Superior temporal gyrus (tissue), 1 donor: ENCODE measurements at regions not wholly inside any gene's neighbourhood (a gene's known extent, or its start where the extent isn't known, plus 50 kb on each side); places are given as distances from the start of the nearest gene placed in this dataset.

ENCODE experiments used
- DNase-seq: peaks from one replicate; pipeline ENCODE4 v3.0.0-alpha.2; 2016; ENCODE audit errors: extremely low spot score

DNA sequence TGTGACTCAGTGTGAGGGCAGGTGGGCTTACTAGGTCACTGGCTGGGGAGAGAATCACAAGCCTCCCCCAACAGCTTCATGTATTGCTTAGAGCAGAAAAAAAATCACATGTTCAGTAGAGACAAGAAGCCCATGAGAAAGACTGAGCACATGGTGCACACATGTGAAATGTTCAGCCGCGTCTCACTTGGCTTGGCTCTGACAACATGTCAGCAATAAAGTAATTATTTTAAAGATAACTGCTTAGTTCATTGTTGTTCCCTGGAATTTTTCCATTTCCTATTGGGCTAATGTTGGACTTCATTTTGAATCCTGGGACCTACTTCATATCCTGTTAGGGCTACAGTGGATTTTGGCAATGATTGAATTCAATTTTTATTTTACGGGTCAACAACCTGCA, 222.6 kb downstream of the C6orf118 start:
- no peak for DNase-seq

DNA sequence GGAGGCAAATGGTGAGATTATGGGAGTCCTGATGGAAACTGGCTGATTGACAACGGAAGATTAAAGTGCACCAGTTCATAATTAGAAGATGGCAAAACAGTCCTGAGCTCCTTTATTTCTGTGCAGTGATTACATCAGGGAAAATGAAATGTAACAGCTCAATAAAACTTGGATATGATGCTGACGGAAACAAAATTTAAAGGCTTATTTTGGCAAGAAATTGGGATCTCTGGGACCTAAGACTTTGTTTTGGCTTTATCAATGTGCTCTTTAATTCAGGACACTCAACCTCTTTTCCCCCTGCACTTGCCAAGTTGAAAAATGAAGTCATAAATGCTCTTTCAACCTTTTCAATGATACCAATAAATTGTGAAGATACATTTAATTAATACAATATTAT, 226.8 kb downstream of the C6orf118 start:
- no peak for DNase-seq

DNA sequence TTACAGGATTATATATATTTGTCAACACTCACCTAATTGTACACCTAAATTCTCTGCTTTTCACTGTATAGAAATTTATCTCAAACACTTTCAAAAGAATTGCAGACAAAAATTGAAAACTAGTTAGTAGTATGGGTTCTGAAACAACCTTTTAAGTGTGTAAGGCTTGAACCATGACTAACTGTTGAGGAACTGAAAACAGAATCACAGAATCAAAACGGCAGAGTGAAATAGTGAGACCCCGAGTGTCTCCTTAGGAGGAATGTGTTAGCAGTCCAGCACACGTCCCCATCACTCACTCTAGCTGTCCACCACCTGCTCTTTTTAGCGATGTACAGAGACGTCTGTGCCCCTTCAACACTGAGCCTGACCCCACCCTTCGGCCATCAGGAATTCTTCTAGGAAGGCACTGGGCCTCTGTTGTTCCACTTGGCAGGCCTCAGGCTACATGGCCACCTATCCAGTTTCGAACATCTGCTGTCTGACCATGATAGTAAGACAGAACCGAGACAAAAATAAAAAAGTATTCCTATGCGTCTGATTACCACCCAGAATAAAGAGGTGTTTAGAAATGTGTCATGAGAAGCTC, 227.4 kb downstream of the C6orf118 start:
- no peak for DNase-seq

DNA sequence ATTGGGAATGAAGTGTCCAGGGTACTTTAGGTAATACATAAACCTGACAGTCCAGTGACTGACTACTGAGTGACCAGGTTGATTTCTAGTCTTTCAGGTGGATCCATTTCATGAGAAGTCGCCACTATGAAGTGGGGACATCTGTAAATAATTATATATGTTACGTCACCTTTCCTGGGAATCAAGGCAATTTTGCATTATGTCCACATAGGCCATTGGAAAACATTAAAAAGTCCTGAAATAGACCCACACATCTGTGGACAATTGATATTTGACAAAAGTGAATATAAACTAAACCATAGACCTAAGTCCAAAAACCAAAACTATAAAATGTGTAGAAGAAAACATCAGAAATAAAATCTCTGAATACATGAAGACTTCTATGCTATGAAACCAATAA, 231.5 kb downstream of the C6orf118 start:
- no peak for DNase-seq

DNA sequence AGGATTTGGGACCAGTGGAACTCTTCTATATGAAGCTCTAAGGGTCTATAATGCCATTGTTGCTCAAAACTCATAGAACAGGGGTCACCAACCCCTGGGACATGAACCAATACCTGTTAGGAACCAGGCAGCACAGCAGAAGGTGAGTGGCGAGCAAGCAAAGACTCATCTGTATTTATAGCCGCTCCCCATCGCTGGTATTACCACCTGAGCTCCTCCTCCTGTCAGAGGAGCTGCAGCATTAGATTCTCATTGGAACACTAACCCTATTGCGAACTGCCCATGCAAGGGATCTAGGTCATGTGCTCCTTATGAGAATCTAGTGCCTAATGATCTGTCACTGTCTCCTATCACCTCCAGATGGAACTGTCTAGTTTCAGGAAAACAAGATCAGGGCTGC, 237.5 kb downstream of the C6orf118 start:
- no peak for DNase-seq

DNA sequence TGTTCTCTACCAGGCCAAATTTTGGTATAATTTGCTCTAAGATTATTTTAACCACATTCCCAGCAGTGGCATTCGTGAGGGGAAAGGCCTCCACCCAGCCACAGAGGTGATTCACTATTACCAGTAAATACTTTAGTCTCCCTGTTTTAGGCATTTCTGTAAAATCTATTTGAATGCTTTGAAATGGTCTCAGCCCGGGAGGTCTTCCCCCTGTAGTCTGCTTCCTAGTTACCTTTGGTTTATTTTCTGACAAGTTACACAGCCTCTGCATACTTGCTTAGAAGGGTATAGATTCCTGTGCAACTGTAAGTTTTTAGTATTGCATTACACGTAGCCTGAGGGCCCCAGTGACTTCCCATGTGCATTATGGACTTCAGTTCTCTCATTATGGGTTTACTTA, 248.7 kb downstream of the C6orf118 start:
- no peak for DNase-seq

DNA sequence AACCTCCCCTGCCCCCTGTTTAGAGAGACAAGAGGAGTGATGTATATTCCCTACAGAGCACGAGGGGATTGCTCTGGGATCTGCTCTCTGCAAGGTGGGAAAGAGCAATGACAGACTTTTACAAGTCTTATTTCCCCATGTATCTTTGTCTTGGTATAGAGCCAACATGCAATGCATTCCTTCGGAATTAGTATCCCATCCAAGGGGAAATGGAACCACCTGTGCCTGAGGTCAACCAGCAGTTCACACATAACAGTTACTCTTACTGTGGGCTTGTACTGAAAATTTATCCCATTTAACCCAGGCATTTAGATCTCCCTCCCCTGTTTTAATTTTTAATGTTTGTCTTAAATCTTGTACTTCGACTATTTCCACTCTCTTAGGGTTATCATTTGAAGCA, 250.4 kb downstream of the C6orf118 start:
- no peak for DNase-seq

DNA sequence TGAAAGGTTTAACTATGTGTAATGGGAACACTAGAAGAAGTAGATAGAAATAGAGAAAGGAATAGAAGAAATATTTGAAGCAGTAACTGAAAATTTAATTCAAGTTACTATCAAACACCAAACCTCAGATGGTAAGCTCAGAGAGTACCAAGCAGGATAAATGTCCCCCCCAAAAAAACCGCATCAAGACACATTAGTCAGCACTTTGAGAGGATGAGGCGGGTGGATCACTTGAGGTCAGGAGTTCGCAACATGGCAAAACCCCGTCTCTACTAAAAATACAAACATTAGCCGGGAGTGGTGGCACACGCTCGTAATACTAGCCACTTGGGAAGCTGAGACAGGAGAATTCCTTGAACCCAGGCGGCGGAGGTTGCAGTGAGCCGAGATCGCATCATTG, 253.1 kb downstream of the C6orf118 start:
- no peak for DNase-seq

DNA sequence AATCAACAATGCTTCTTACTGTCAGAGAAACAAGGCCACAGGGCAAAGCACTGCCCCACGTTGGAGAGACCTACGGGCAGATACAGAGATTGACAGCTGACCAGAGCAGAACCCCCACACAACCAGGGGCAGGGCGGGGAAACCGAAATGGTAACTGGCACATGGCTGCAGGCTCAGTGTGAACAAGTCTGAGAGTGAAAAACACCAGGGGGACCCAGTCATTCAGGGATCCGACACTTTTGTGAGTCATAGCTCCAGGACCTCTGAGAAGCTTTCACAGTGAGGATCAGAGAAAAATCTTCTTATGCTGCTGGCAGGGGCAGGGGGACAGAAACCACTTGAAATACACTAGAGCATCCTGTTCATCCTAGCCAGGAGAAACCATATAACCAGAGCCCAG, 254.2 kb downstream of the C6orf118 start:
- DNase-seq: peak; percentile 21

DNA sequence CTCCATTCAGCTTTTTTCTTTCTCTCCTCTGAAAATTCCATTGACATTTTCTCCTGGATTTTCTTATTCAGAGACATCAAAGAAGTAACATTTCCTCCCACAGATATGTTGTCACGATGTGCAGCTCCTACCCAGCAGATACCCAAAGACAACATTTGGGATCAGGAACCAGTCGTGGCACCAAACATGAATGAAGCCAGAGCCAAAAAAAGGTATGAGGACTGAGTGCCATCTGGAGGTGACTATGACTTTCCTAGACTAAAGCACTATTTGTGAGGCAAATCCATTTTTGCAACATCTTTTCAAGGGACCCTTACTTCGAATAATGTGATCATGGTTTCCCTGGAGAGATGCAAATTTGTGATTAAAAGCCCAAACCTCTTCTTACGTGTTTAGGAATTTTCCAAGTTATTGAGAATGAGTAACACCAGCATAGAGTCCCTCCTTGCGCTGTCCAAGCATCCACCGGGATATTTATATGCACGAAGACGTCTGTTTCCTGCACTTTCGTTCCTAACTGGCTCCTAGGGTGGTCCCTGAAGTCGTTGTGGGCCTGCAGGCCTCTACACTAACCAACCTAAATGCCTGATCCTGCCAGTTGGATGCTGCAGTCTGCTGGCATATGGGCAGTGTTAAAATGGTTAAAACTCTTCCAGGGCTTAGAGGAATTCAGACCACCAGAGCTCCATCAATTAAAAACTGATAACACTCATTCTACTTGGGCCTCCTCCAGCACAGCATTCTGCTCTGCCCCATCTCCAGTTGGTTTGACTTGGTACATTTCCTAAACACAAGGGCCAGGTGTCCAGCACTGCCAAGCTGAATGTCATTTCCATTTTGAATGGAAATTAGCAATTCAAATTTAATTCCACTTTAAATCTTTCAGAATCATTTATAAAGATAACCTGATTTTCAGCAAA, 256.6 kb downstream of the C6orf118 start:
- DNase-seq: no peak

DNA sequence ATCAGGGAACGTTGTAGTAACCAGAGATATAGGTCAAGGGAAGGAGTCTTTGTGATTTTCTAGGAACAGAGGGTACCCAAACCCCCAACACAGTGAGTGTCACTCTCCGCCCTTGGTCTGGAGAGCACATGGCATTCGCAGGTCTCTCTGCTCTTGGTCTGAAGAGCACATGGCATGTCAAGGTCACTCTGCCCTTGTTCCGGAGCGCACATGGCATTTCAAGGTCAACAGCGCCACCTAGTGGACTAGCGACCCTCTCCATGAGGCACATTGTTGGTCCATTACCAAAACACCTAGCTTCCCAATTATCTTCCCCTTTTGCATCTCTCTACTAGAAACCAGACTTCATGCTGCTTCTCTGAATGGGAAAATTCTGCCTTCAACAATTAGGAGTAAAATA, 260.0 kb downstream of the C6orf118 start:
- DNase-seq: no peak

DNA sequence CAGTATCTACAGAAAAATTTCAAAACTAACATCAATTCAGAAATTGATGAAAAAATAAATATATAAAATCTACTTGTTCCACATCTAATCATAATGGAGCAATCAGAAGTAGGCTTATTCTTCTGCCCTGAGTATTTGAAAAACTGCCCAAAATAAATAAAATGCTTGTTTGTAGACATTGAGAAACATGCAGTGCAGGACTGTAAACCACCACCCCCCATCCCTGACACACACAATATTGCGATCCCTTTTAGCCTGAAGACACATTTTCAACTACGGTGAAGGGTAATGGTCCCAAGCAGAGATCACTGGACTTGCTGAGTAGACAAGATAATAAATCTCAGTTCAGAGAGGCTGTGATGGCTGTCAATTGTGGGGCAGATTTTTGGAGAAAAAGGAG, 261.5 kb downstream of the C6orf118 start:
- DNase-seq: no peak

DNA sequence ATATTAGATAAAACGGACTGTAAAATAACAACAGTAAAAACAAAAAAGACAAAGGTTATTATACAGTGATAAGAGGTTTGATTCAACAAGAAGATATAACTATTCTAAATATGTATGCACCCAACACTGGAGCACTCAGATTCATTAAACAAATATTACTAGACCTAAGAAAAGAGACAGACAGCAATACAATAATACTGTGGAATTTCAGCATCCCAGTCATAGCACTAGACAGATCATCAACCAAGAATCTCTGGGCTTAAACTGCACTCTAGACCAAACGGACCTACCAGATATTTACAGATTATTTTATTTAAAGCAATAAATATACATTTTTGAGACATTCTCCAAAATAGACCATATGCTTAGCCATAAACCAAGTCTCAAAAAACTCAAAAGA, 263.8 kb downstream of the C6orf118 start:
- no peak for DNase-seq

DNA sequence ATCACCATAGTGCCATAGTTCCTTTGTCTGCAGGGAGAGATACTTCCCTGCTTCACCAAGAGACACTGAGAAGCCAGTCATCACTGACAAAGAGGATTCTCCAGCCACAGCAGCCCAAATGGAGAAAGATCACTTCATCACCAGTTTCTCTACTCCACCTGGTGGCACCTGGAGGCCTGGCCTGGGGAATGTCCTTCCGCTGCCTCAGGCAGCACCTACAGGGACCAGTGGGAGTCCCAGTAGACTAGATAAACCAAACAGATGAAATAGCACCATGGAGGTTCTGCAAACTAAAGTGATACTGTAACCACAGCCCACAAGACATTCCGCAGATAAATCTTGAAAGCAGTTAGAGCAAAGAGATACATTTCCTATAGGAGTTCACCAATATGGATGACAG, 266.5 kb downstream of the C6orf118 start:
- DNase-seq: no peak

DNA sequence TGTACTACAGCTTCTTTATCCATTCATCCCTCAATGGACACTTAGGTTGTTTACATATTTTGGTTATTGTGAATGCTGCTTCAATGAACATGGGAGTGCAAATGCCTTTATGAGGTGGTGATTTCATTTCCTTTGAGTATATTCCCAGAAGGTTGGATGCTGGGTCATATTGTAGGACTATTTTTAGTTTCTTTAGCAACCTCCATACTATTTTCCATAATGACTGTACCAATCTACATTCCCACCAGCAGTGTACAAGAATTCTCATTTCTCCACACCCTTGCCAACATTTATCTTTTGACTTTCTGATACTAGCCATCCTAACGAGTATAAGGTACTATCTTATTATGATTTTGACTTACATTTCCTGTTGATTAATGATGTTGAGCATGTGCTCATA, 269.0 kb downstream of the C6orf118 start:
- DNase-seq: no peak

DNA sequence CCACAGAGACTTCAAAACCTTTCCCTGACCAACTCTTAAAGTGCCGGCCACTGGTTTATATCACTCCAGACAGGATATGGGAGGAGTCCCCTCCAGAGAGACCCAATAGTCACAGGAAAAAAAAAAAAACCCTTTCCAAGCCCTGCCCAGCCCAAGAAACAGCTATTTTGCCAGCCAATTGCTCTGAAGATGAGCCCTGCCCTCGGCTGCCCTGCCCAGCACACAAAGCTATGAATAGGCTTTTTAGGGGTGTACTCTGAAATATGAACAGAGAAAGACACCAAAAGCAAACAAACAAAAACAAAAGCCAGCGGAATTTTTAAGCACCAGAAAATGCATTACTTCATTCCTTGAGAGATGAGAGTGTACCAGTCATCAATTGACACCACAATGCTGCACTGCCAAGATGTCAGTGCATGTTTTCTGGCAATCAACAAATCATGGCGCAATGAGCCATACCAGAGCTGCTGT, 275.1 kb downstream of the C6orf118 start:
- no peak for DNase-seq

DNA sequence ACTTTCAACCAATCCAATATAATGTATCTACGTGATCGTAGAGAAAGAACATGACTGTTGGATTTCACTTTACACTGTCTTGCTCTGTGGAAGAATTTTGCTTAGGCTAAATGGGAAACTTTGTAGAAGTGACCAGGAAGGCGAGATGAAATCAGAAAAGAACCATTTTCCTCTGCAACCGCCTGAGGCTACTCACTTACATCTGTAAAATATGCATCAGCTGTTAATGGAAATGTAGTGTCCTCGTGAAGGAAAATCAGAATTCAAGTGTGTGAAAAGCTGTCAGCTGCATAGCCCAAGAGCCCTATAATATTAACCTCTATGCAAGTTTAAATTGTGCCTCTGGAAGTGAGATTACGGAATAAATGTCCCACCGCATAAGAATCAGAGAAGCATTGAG, 277.9 kb downstream of the C6orf118 start:
- DNase-seq: no peak

DNA sequence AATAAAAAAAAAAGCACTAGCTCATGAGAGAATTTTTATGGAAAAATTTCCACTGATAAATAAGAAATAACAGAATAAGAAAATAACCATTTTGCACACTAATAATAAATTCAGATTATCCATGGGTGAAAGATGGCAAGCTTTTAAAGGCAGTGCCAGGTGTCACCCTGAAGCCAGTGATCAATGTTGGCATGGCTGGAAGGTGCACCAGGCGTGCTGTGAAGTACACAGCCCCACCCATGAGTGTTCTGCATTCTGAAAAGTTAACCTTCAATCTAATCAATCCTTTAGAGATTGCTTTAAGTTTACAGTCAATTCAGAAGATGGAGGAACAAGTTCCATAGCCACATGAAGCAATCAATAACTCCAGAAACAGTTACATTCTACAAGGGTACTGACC, 284.4 kb downstream of the C6orf118 start:
- no peak for DNase-seq

DNA sequence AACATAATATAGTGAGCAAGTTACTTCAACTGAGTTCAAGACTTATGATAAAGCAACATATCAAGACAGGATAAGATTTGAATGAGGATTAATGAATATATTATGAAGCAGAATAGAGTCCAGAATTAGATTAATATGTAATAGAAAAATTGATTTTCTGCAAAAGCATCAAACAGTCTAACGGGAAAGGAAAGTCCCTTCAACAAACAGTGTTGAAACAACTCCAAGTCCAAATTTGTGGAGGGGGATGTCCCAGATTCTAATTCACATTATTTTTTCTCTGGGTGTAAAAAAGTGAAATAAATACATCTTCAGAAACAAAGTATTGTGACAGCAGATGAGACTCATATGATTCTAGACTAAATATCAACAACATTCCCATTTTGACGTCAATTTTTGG, 289.7 kb downstream of the C6orf118 start:
- DNase-seq: no peak

DNA sequence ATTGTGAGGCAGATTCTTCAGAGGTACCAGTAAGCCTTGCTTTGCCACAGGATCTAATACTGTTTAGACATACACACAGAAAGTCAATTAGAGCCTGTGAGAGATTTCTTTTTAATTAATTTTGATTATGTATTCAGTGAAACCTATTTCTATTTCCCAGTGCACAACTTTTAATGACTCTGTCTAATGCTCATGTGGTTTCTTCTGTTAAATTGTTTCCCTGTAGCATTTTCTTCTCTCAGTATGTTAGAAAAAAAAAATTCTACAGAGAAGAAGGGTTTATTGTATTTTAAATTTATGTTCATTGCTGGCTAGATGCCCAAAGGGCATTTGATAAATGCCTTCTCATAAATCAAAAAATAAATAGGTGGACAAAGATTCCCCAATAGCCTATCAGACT, 293.7 kb downstream of the C6orf118 start:
- no peak for DNase-seq

DNA sequence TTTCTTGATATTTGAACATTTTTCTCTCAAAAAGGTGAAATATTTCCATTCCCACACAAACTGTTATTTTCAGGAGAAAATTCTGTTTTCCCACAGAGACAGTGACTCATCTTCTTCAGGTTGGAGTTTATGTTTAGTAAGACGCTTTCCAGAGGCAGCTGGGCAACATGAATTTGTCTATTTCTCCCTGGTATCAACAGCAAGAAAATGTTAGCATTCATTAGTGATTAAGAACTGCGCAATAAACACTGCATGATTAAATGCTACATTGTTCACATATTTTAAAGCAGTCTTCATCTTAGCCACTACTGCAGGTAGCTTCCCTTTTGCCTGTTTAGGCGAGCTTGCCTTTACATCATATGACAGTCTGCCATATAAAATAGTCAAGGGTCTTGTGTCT, 295.7 kb downstream of the C6orf118 start:
- DNase-seq: no peak

DNA sequence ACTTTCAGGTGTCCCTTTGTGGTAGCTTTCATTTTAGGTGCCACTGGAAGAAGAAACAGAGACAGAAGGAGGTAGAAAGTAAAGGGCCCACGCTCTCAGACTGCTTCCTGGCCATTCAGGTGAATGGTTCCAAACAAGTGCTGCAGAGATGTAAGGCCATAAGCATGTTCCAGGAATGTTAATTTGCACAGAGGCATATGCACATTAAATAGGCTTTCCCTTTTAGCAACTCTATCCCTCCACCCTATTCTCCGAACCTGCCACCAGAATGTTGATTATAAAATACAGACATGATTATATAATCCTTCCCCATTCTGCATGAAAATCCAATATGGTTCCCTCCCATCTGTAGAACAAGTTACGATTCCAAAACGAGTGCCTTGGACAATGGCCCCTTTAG, 297.2 kb downstream of the C6orf118 start:
- DNase-seq: no peak
